Fibroblast of villous mesenchyme (primary cell): ENCODE measurements at regions not wholly inside any gene's neighbourhood (a gene's known extent, or its start where the extent isn't known, plus 50 kb on each side); places are given as distances from the start of the nearest gene placed in this dataset.

ENCODE experiments used
- DNase-seq: peaks from one replicate; pipeline ENCODE4 v3.0.0-alpha.2; 2010; ENCODE audit warnings: low read depth
- H3K4me3 ChIP-seq: 2 replicates; pipeline ENCODE4 v1.5.1; 2011; ENCODE audit warnings: low read depth, mild to moderate bottlenecking, low read length
- TF ChIP-seq, protein P1 (sequence below): IDR thresholded peaks from 2 replicates; pipeline ENCODE4 v1.5.1; 2012; ENCODE audit warnings: low read depth, mild to moderate bottlenecking, low read length; ENCODE audit not compliant: insufficient read depth

- DNase-seq: no peak
- TF ChIP-seq, protein P1, sequence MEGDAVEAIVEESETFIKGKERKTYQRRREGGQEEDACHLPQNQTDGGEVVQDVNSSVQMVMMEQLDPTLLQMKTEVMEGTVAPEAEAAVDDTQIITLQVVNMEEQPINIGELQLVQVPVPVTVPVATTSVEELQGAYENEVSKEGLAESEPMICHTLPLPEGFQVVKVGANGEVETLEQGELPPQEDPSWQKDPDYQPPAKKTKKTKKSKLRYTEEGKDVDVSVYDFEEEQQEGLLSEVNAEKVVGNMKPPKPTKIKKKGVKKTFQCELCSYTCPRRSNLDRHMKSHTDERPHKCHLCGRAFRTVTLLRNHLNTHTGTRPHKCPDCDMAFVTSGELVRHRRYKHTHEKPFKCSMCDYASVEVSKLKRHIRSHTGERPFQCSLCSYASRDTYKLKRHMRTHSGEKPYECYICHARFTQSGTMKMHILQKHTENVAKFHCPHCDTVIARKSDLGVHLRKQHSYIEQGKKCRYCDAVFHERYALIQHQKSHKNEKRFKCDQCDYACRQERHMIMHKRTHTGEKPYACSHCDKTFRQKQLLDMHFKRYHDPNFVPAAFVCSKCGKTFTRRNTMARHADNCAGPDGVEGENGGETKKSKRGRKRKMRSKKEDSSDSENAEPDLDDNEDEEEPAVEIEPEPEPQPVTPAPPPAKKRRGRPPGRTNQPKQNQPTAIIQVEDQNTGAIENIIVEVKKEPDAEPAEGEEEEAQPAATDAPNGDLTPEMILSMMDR: no peak
- no peak overlapping the region for H3K4me3 ChIP-seq
These were observed 637.7 kb upstream of the UBE2E2 start for GRCh38 chr3:22565393-22565792.

DNA sequence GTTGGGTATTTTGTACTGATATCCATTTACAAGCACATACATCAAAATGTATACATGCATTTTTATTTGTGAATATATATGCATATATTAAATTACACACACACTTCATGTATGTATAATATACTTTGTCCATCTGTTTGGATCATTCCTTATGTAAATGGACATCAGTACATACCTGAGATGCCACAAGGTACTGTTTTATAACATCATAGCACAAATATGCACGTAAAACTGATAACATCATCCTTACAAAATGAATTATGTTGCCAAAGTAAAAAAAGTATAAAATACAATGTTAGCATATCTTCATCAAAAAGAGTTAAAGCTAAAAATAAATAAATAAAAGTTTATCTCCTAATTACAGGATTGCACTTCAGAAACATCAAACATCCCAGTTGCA lies 634.8 kb upstream of the UBE2E2 start:
- DNase-seq: no peak
- TF ChIP-seq, protein P1: no peak
- no peak overlapping the region for H3K4me3 ChIP-seq

DNA sequence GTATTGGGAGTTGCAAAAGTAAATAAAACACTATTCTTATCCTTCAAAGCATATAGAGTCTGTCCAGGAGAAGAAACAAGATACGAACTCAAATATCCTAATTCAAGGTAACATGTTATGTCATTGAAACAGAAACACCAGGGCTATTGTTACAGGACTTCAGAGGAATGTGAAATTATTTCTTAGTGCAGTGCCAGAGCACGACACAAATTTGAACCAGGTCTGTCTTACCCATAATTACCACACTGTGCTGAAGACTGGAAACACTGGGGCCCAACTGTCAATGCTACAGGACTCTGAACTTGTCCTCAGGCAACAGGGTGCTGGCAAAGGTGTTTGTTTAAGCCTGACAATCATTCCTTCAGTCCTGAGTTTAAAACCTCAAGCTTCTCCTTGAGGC lies 633.6 kb upstream of the UBE2E2 start:
- no peak overlapping the region for H3K4me3 ChIP-seq
- TF ChIP-seq, protein P1: no peak
- no peak for DNase-seq

GRCh38 chr3:22581007-22581406 lies 622.1 kb upstream of the UBE2E2 start:
- no peak for DNase-seq
- H3K4me3 ChIP-seq: no peak overlapping the region
- TF ChIP-seq, protein P1: no peak

DNA sequence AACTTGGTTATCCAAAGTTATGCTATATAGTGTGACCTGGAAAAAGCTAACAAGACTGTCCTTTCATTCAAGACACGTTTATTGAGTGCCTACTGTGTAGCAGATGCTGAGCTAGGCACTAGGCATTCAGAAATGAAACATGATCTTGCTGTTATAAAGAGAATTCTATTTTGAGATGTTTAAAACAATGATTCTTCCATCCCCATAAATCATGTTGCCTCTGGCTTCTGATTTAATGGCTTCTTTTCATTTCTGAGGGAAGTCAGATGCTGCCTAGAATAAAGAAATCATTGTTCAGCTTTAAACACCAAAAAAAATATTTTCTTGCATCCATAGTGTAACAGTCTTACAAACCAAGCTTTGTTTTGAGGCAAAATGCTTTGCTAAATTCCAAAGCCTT lies 620.9 kb upstream of the UBE2E2 start:
- TF ChIP-seq, protein P1: no peak

DNA sequence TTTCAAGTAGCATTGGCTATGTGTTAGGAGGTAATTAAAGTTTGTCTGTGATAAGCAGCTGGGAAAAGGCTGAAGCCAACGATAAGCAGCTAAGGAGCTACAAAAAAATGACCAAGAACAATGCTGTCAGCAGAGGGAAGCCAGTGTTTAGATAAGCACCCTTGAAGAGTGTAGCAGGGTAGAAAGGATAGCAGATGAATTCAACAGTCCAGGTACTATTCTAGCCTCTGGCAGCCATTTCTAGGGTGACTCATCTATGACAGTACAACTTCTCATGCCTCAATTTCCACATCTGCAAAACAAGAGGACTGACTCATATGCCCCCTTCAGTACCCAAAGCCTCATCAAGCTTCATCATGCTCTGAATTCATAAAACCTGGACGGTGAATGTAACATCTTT lies 617.6 kb upstream of the UBE2E2 start:
- DNase-seq: peak; percentile 1
- no peak overlapping the region for H3K4me3 ChIP-seq
- TF ChIP-seq, protein P1: no peak

More for the DNA sequence above, 620.9 kb upstream of the UBE2E2 start:
- no peak for DNase-seq
- no peak overlapping the region for H3K4me3 ChIP-seq

GRCh38 chr3:22585911-22586310 lies 617.2 kb upstream of the UBE2E2 start:
- DNase-seq: no peak
- H3K4me3 ChIP-seq: no peak overlapping the region

More at GRCh38 chr3:22585911-22586310, 617.2 kb upstream of the UBE2E2 start:
- TF ChIP-seq, protein P1: no peak
